ENCODE measurements at regions not wholly inside any gene's neighbourhood (a gene's known extent, or its start where the extent isn't known, plus 50 kb on each side); places are given as distances from the start of the nearest gene placed in this dataset.

GRCh38 chr12:23462546-23462945 is 486.9 kb downstream of the SOX5 start:
- Histone ChIP-seq H3K27me3 (ENCODE audit: insufficient read depth, low read length) (no peaks in the 10 kb centered on the region), H4K5ac (ENCODE audit: insufficient read length, low read depth, low read length) (no peak overlapping the region), H3K4ac (ENCODE audit: low read depth, low read length) (no peak overlapping the region), H3K18ac (ENCODE audit: insufficient read length, low read depth, low read length) (no peak overlapping the region), H2AFZ (ENCODE audit: low read length) (no peak overlapping the region), H3K14ac (ENCODE audit: insufficient read depth, low read length) (no peak overlapping the region), H2BK120ac (ENCODE audit: low read depth, low read length, poor library complexity, severe bottlenecking) (no peak overlapping the region), H3K23ac (ENCODE audit: insufficient read length, low read depth, low read length) (no peak overlapping the region), H3K9ac (ENCODE audit: extremely low read depth, insufficient read length, low read length) (no peak overlapping the region), H4K8ac (replicated peaks; ENCODE audit: insufficient read length, low read depth, low read length) (no peak overlapping the region), H2BK15ac (ENCODE audit: low read depth, low read length) (no peak overlapping the region), H3K56ac (ENCODE audit: insufficient read length, low read depth, low read length) (no peak overlapping the region), H2BK20ac (ENCODE audit: low read depth, low read length, poor library complexity, severe bottlenecking) (no peak overlapping the region), H3K4me2 (ENCODE audit: insufficient read depth, insufficient read length, low read length) (no peak overlapping the region), H3T11ph (ENCODE audit: low read length) (no peak overlapping the region), H3K27ac (ENCODE audit: insufficient read length, low read depth, low read length) (no peak overlapping the region), H3K23me2 (ENCODE audit: insufficient read length, low read depth, low read length, poor library complexity, severe bottlenecking) (no peaks in the 10 kb centered on the region), H3K4me1 (ENCODE audit: insufficient read depth, low read length) (no peaks in the 10 kb centered on the region), H3K79me1 (ENCODE audit: insufficient read depth, low read depth, low read length, poor library complexity, severe bottlenecking) (no peaks in the 10 kb centered on the region), H2BK12ac (ENCODE audit: insufficient read length, low read depth, low read length) (no peak overlapping the region), H4K91ac (ENCODE audit: insufficient read length, low read depth, low read length) (no peak overlapping the region), H3K79me2 (ENCODE audit: insufficient read depth, low read length) (no peaks in the 10 kb centered on the region), H2AK5ac (ENCODE audit: insufficient read length, low read length) (no peak overlapping the region), H4K20me1 (ENCODE audit: control insufficient read depth, insufficient read depth, insufficient read length) (no peaks in the 10 kb centered on the region), H3K9me3 (ENCODE audit: control insufficient read depth, low read depth, low read length) (no peaks in the 10 kb centered on the region), H2BK5ac (ENCODE audit: insufficient read length, low read length) (no peak overlapping the region)
- Mint-ChIP-seq H3K27me3 (ENCODE audit: low read depth) (no peaks in the 10 kb centered on the region; the same call in 1 of the 2 replicates), H3K9me3 (peaks cover 33 to 35% of the 10 kb centered on the region in 2 experiments), H3K4me3 (no peak overlapping the region), H3K27ac (no peak overlapping the region), H3K4me1 (no peaks in the 10 kb centered on the region), H3K36me3 (ENCODE audit: insufficient read depth in 1 of 3, low read depth in 3 of 3) (peaks cover 2 to 41% (median 27%) of the 10 kb centered on the region in 3 experiments; a peak in 6 of 7 replicates)
- WGBS (ENCODE audit: extremely low coverage, insufficient read length, low lambda C conversion rate) = no CpG with 5 or more reads among the region's 3 CpGs
- TF ChIP-seq, protein P1, sequence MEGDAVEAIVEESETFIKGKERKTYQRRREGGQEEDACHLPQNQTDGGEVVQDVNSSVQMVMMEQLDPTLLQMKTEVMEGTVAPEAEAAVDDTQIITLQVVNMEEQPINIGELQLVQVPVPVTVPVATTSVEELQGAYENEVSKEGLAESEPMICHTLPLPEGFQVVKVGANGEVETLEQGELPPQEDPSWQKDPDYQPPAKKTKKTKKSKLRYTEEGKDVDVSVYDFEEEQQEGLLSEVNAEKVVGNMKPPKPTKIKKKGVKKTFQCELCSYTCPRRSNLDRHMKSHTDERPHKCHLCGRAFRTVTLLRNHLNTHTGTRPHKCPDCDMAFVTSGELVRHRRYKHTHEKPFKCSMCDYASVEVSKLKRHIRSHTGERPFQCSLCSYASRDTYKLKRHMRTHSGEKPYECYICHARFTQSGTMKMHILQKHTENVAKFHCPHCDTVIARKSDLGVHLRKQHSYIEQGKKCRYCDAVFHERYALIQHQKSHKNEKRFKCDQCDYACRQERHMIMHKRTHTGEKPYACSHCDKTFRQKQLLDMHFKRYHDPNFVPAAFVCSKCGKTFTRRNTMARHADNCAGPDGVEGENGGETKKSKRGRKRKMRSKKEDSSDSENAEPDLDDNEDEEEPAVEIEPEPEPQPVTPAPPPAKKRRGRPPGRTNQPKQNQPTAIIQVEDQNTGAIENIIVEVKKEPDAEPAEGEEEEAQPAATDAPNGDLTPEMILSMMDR (conservative IDR thresholded peaks at IDR 0.05) = no peak
- no peak for DNase-seq
